Fibroblast of skin of abdomen (primary cell): ENCODE measurements at regions not wholly inside any gene's neighbourhood (a gene's known extent, or its start where the extent isn't known, plus 50 kb on each side); places are given as distances from the start of the nearest gene placed in this dataset.
"Not testable (repeated sequence)": the region's sequence is repeated elsewhere in the genome, so short reads cannot be mapped to it uniquely, and the experiment has no call there.

Experiments used
- DNase-seq: peaks from one replicate; pipeline ENCODE4 v3.0.0-alpha.2; 2013

GRCh38 chr7:108627476-108628051 is 57.9 kb downstream of the DNAJB9 start:
- DNase-seq: no peak

GRCh38 chr7:108628678-108629077 is 59.0 kb downstream of the DNAJB9 start:
- no peak for DNase-seq

- peak; percentile 53 for DNase-seq
Measured at GRCh38 chr7:108629651-108630400, 60.2 kb downstream of the DNAJB9 start.

DNA sequence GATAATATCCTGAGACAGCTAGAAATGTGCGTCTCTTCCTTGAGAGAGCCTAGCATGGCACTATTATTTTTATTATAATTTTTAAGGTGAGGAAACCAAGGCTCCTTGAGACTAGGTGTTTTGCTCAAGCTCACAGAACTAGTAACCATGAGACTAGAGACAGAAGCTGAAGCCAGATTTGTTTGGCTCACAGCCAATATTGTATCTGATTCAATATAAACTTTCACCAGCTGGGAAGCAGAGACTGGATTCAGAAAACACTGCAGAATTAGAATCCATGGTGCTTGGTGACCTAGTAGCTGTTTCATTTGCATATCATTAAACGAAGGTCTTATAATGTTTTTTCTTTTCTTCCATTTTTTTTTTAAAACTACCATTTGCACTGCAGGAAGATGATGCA is 64.4 kb downstream of the DNAJB9 start:
- no peak for DNase-seq

DNA sequence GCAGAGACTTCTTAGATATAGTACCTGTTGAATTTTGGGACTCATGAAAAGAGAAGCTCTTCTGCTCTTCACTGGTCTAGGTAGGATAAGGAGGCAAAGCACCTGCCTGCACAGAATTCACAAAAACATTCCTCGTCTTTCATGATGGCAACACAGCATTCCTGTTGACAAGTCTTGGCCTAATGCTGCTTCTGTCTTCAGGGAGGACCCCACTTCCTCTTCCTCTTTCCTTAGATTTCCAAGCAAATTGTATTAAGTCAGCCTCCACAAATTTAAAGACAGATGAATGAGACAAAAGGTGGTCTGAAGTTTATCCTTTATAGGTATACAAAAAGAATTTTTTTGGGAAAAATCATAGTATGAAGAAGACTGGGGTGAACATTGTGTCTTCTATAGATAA is 64.9 kb downstream of the DNAJB9 start:
- DNase-seq: no peak

DNA sequence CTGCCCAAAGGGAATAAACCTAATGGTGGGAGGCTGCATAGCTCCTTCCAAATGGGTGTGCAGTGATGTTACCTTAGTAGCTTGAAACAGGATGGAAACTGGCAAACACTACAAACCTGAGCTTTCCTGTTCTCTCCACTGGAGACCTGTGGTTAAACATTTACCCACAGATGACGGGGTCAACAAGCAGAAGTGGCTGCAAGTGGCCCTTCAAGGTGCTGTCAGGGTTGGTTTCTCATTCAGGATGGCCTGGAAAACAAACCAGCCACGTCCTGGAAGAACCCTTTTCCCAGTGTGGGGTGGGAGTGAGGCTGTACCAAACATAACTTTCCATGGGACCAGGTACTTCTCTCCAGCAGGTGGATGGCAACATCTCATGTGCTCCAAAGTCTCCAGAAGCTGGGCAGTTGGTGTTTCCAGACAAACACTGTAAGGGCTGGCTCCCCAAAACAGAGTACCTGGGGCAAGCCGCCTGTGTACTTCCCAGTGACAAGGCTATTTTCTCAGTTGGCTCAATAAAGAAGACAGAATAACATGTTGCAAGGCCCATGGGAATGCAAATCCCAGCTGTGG is 67.5 kb downstream of the DNAJB9 start:
- no peak for DNase-seq

GRCh38 chr7:108642126-108642525 is 72.5 kb downstream of the DNAJB9 start:
- DNase-seq: no peak

DNA sequence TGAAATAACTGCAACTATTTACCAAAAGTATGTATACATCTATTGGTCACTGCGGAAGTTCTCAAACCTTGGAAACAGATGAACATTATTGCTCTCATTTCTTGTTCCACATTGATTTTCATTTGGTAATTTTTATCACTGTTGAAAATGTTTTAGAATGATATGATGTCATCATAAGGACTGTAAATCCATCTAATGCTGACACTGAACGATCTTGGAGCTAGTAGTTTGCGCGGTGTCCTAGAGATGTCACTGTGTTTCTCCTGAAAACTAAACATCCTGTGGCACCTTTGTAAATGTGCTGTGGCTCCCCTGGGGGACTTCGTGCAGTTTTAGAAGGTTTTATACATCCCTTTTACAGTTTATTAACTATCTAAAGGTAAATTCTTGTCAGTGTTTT is 73.5 kb downstream of the DNAJB9 start:
- no peak for DNase-seq

GRCh38 chr7:108648989-108649388 is 79.3 kb downstream of the DNAJB9 start:
- DNase-seq: no peak

- DNase-seq: peak; percentile 61
Measured at GRCh38 chr7:108650467-108650866, 80.8 kb downstream of the DNAJB9 start.

DNA sequence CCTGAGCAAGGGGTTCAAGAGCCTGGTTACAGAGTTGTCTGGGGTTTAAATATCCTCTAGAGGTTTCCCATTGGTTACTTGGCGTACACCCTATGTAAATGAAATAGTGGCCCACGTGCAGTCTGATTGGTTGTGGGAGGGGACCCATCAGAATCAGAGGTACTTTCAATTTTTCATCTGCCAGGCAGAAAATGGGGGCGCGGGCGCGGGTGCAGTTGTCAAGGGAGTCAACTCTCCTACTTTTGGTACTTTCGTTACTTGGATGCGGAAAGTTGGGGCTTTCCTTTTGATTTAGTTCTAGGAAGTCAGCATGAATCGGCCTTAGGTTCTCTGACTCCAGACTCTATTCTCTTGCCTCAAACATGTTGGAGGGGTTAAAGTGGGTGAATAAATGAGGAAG is 83.2 kb downstream of the DNAJB9 start:
- no peak for DNase-seq

GRCh38 chr7:108653526-108653925 is 83.9 kb downstream of the DNAJB9 start:
- no peak for DNase-seq

GRCh38 chr7:108657140-108657726 is 87.6 kb downstream of the DNAJB9 start:
- not testable (repeated sequence) for DNase-seq

DNA sequence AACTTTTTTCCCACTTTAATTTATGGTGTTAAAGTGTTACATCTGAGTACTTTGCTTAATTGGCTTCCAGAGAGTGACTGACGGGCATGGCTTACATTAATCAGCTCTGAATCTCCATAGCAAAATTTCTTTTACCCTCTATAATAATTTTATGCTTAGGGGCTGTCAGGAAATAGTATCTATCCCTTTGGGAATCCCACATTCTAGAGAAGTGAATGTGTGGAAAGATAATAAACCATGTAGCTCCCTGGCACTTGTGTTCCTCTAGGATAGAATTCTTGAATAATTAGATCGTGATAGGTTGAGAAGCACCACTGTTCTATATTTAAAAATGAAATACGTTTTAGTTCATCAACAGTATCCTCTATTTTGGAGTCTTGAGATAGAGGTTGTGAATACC is 89.6 kb downstream of the DNAJB9 start:
- no peak for DNase-seq

DNA sequence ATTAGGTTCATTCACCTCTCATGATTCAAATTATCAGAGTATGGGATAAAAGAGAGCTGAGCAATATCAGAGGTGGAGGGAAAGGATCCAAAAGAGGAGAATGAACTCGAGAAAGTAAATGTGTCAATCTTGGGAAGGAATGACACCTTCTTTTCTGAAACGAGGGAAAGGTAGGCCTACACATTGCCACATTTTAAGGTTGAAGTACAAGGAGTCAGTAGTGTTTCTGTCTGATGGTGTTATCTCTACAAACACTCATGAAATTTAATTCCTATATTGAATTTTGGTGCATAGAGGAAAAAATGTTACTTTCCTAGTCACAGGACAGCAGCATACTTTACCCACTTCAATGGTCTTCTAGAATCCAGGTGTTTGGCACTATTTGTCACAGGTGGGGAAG is 90.2 kb downstream of the DNAJB9 start:
- no peak for DNase-seq

DNA sequence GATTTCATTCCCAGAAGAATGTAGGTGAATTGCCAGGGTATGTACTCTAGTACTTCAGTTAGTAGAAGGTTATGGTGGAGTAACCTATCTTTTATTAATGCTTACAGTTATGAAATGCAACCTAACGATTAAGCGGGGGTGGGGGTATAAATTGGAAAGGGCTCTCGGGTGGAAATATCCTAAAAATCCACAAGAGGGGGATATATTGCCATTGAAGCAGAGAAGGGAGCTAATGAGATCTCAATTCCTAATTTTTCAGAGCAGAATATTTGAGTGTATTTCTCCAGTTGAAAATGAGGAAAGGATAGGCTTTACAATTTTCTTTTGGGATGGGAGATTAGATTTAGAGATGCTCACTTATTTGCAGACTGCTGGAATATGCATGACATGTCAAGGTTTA is 90.8 kb downstream of the DNAJB9 start:
- peak; percentile 22 for DNase-seq

GRCh38 chr7:108662783-108663362 is 93.2 kb downstream of the DNAJB9 start:
- no peak for DNase-seq

DNA sequence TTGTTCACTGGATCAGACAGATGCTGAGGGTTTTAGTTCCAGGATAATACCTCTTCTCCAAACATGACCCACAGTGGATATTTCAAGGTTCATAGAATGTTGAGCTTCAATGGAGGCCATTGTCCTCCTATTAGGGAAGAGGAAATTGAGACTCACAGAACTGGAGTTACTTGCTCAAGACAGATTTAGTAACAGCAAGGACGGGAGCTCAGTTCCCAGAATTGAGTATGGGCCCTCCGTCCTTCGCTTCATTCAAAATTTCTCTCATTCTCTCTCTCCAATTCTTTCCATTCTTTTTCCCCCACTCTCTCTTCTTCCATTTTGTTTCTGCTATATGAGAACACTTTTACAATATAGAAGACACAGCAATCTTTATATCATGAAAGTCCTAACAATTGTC is 94.0 kb downstream of the DNAJB9 start:
- no peak for DNase-seq

- DNase-seq: no peak
Measured at GRCh38 chr7:108667216-108667615, 97.5 kb downstream of the DNAJB9 start.

DNA sequence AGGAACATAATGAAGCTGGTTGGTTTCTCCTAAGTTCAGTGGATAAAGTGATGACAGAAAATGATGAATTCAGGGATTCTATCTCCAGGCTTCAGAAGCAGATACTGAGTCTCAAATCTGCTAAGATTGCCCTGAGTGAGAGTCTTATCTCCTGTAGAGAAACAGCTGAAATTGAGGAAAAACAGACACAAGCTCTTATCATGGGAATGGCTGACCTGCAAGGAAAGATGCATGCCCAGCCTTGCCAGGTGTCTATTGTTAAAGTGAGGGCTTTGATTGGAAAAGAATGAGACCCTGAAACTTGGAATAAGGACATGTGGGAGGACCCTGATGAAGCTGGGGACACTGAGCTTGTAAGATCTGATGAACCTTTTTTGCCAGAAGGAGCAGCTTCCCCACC is 100.3 kb downstream of the DNAJB9 start:
- DNase-seq: no peak

DNA sequence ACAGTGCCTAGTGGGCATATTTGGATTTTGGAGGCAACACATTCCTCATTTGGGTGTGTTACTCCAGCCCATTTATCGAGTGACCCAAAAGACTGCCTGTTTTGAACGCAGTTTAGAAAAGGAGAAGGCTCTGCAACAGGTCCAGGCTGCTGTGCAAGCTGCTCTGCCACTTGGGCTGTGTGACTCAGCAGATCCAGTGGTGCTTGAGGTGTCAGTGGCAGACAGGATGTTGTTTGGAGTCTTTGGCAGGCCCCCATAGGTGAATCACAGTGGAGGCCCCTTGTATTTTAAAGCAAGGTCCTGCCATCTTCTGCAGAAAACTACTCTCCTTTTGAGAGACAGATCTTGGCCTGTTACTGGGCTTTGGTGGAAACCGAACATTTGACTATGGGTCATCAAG is 104.0 kb downstream of the DNAJB9 start:
- DNase-seq: not testable (repeated sequence)

- DNase-seq: peak; percentile 15
Measured at GRCh38 chr7:108684629-108685028, 115.0 kb downstream of the DNAJB9 start.

GRCh38 chr7:108686494-108686893 is 116.8 kb downstream of the DNAJB9 start:
- DNase-seq: no peak

GRCh38 chr7:108697254-108697653 is 127.6 kb downstream of the DNAJB9 start:
- no peak for DNase-seq
